ENCODE measurements at regions not wholly inside any gene's neighbourhood (a gene's known extent, or its start where the extent isn't known, plus 50 kb on each side); places are given as distances from the start of the nearest gene placed in this dataset.
"Not testable (repeated sequence)": the region's sequence is repeated elsewhere in the genome, so short reads cannot be mapped to it uniquely, and the experiment has no call there.

DNA sequence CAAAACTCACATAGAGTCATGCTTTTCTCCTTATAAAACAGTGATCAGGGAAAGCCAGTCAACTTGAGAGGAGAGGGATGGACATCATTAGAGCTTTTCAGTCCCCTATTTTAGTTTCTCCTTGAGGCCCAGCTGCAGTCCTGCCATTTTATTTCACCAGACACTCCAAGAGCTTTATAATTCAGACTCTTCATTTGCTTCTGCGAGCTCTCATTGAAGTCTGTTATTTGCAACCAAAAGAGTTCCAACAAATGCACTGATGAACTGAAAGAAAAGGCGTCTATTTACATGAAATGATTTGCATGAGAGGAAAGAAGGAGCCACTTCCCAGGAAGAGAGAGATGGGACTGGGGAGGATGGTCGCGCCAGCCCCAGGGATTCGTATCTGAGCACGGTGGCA, 86.8 kb downstream of the NDUFA12 start:
- DNase-seq = no peak

DNA sequence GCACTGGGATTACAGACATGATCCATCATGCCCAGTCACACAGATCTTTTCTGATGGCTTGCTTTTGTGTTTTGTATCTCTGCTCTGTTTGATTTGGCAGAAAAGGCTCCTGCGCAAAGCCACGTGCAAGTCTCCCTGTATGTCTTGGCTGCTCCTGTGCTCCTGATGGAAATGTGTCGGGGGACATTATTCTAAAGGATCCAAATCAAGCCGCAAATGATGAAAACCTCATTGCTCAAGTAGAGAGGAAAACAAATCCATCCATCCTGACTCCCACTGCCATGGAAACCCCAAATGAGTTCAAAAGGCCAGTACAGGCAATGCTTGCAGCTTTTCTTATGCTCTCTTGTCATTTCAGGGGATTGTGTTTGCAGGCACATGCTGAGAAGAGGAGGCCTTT, 93.8 kb downstream of the NDUFA12 start:
- DNase-seq = no peak

DNA sequence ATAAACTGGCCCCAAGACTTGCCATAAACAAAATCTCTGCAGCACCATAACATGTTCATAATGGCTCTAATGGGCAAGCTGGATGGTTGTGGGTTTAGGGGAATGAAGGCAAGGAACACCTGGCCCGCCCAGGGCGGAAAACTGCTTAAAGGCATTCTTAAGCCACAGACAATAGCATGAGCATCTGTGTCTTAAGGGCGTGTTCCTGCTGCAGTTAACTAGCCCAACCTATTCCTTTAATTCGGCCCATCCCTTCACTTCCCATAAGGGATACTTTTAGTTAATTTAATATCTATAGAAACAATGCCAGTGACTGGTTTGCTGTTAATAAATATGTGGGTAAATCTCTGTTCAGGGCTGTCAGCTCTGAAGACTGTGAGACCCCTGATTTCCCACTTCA, 97.7 kb downstream of the NDUFA12 start:
- DNase-seq = not testable (repeated sequence)

DNA sequence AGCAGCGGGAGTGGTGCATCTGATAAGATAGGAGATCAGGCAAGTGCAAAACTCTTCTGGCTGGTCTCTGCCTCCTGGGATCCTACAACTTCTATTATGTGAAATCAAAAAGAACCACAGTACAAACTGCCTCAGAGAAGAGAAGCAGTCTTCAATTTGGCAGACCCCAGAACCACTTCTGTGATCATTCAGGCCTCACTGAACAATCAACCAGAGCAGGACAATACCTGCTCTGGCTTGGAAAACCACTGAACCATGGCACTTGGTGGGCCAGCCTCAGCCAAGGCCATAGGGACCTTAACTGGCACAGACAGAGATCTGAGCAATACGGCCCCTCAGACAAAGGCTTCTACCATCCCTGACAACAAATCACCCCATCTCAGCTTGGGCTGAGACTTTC, 103.0 kb downstream of the NDUFA12 start:
- DNase-seq = no peak

DNA sequence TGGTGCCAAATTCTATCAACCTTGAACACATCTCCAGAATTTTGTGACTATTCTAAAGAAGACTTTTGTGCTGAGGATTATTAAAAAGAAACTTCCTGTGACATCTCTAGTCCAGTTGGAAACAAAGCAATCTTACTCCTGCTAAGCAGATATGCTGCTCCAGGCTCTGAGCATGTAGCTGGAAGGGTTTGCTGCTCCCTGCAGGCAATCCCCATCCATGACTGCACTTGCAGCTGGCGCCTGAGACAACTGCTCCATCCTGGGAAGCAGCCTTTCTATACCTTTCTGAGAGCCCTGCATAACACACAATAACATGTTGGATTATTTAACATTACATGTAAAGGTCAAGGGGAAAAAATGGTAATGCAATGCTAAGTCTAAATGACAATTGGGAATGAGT, 105.1 kb downstream of the NDUFA12 start:
- no peak for DNase-seq

DNA sequence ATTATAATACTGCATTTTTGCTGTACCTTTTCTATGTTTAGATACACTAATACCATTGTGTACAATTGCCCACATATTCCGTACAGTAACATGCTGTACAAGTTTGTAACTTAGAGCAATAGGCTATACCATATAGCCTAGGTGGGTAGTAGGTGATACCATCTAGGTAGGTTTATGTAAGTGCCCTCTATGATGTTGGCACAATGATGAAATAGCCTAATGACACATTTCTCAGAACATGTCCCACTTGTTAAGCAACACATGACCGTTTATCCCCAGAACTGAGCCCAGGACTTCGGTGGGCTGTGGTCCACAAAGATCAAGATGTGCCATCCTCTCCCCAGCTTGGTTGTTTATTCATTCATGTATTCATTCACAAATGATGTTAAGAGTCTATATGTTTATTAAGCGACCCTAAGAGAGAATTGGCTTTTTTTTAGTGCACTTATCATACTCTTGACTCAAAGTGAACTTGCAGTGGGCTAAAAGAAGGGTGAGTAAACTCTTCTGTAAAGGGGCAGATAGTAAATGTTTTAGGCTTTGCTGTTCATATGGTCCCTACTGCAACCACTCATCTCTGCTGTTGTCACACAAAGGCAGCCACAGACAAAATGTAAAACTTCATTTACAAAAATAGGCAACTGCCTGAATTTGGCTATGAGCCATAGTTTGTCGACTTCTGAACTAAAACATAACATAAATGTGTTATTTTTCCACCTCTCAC, 110.8 kb downstream of the NDUFA12 start:
- DNase-seq = no peak

DNA sequence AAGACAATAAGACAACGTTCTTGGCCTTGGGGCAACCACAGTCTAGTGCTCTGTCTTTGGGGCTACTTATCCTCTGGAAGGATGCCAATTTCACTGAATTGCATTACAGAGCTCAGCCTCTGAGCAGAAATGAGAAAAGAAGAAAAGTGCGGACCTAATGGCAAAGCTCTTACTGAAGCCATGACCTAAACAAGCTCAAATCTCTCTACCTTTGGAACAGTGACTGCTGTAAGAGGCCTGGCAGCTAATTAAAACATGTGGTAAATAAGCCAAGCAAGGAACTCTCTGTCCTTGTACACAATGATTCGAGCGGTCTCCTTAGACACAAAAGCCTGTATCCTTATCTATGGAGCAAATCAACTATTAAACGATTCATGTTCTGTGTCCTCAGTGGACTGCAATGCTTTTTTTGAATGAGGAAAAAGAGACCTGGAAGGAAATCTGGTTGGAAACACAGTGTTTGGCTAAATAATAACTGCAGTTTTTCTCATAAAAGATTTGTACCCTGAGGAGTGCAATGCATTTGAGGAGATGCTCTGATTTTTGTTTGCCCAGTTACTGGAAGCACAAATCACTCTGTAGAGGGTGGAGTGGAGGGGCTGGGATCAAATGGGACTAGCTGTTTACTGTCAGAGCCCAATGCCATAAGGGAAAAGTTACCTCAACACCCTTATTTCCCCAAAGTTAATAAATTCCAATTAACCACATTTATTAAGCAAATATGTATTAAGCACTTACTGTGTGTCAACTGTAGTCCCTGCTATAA, 113.9 kb downstream of the NDUFA12 start:
- DNase-seq = no peak

DNA sequence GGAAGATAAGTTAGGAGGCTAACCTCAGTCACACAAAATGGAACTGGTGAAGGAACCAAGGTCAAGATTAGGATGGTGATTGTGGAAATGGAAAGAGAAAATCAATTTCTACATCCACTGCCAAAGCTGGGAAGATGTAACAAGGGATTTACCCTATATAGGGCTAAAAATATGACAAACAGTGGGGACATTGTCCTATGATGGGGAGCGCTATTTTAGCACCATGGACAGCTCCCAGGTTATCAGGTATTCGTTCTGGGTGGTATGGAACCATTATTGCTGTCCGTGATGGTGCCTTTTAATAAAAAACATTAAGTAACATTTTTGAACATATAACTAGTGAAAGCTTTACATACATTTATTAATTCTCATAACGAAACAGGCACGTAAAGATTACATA, 124.0 kb downstream of the NDUFA12 start:
- no peak for DNase-seq

GRCh38 chr12:94875525-94875924, 128.0 kb downstream of the NDUFA12 start:
- no peak for DNase-seq

DNA sequence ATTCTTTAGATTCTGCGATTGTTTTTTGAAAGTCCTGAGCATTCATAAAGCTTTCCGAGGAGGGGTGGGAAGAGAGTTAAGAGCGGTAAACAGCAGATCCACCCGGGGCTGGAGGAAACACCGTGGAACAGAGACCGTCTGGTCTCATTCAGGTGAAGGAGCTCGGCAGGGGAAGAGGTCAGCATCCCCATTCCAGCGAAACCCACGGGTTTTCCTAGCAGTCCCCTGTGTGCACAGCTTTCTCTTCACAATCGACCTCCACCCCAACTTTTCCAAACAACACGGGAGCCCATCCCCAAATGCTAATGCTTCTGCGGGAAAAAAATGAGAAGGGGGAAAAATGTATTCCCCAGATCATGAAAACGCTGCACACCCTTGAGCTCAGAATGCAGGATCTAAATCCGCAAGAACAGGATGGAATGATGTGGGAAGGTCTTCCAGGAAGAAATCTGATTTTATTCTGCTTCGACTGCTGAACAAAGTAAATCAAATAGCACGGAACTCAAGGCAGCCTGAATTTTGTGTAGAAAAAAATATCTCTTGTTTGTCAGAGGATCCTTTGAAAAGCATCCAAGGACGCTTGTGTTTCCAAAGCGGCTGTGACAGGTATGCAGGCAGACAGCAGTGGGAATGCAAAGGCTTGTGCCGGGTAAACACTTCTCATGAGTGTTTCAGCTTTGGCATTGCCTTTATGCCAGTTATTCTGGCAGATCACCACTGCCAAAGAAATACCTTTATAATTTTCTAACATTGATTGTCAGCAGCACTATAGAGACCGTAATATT, 128.8 kb downstream of the NDUFA12 start:
- no peak for DNase-seq

DNA sequence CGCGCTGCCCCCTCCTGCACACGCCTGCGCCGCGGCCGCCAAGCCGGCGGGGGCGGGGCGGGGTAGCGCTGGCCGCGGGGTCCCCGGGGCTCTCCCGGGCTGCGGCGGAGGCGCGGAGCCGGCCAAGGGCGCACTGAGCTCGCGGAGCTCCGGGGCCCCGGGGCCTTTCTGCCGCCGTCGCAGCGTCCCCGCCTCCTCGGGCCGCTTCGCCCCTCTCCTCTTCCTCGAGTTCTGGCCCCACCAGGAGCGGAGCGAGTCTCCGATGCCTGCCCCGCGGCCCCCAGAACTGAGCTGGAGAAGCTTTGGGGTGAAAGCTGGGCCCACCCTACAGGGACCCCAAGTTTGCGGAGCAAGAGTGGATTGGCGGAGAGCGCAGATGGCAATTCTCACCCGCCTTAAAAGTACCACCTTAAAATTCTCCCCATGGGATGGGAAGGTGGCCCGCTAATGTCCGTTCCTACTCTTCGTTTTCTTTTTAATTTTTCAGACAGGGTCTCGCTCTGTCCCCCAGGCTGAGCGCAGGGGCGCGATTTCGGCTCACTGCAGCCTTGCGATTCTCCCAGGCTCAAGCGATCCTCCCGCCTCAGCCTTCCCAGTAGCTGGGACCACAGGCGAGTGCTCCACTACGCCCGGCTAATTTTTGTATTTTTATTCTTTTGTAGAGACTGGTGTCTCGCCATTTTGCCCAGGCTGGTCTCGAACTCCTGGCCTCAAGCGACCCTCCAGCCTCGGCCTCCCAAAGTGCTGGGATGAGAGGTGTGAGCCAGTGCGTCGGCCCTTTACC, 129.6 kb downstream of the NDUFA12 start:
- DNase-seq = no peak

DNA sequence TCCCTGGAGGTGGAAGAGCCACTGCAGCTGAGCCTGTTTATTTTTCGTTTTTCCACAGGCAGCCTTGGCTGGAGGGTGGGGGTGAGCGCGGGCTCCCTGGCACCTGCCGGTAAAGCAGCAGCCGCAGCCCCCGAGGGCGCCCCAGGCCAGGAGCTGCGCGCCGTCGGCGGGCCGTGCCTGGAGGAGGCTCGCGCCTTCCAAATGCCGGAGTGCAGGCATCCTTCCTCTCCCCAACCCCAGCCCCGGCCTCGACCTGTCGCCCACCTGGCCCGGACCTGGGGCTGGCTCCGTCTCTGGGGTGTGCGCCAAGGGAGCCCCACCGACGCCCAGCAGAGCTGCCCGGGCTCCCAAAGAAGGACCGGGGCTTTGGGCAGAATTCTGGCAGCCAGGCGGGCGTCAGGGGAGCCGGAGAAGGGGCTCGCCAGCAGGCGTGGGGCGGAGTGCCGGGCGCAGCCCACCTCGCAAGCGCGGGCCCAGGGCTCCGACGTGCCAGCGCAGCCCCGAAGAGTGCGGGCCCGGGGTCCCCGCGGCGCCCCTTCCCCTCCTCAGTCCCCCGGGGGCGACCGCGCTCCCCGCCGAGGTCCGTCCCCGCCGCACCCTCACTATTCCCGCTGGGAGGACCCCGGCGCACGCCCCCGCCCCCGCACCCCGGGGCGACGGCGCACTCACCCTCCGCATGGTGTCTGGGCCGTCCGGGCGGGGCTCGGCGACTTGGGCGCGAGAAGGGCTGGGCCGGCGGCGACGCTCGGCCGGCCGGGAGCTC, 130.3 kb downstream of the NDUFA12 start:
- DNase-seq = no peak

- no peak for DNase-seq
These were observed 130.9 kb downstream of the NDUFA12 start for GRCh38 chr12:94872671-94872970.

- no peak for DNase-seq
These were observed 131.4 kb downstream of the NDUFA12 start for GRCh38 chr12:94872007-94872653.

- no peak for DNase-seq
These were observed 133.0 kb downstream of the NDUFA12 start for GRCh38 chr12:94870511-94870910.

DNA sequence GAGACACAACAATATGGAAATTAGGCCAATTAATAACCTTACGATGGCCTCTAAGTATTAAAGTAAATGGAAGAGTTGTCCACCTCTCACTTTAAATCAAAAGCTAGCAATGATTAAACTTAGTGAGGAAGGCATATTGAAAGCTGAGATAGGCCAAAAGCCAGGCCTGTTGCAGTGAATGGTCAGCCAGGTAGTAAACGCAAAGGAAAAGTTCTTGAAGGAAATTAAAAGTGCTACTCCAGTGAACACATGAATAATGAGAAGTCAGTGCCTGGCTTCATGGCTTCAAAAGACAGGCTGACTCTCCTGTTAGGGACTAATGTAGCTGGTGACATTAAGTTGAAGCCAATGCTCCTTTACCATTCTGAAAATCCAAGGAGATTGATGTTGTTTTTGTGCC, 135.3 kb downstream of the NDUFA12 start:
- no peak for DNase-seq

DNA sequence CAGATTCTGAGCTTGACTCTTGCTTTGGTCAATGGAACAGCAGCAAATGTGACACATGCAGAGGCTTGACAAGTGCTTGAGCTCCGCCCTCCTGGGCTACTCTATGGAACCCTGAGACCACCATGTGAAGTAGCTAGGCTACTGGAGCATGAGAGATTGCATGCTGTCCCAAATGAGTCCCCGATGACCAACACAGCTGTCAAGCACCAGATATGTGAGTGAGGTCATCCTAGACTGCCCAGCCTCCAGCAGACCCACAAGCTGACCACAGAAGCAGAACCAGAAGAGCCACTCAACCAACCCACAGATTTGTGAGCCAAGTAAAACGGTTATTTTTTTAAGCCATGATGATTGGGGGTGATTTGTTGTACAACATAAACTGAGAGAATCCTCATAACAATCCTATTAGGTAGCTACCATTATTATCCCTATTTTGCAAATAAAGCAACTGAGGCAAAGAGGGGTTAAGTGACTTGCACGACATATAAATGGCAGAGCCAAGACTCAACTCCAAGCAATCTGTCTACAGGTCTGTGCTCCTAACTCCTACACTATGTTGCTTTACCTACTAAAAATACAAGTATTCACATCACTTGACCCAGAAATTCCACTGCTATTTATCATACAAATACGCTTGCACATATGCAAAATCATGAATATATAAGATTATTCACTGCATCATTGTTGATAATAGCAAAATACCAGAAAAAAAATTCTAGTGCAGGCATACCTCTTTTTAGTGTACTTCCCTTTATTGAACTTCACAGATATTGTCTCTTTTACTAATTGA, 136.2 kb downstream of the NDUFA12 start:
- DNase-seq = no peak

- no peak for DNase-seq
These were observed 138.5 kb downstream of the NDUFA12 start for GRCh38 chr12:94864987-94865386.

GRCh38 chr12:94863321-94864035, 140.0 kb downstream of the NDUFA12 start:
- no peak for DNase-seq

GRCh38 chr12:94862421-94862820, 141.1 kb downstream of the NDUFA12 start:
- no peak for DNase-seq

Measured in hindlimb muscle (tissue), 1 donor.